ENCODE measurements at regions not wholly inside any gene's neighbourhood (a gene's known extent, or its start where the extent isn't known, plus 50 kb on each side); places are given as distances from the start of the nearest gene placed in this dataset.
"Not testable (repeated sequence)": the region's sequence is repeated elsewhere in the genome, so short reads cannot be mapped to it uniquely, and the experiment has no call there.

DNA sequence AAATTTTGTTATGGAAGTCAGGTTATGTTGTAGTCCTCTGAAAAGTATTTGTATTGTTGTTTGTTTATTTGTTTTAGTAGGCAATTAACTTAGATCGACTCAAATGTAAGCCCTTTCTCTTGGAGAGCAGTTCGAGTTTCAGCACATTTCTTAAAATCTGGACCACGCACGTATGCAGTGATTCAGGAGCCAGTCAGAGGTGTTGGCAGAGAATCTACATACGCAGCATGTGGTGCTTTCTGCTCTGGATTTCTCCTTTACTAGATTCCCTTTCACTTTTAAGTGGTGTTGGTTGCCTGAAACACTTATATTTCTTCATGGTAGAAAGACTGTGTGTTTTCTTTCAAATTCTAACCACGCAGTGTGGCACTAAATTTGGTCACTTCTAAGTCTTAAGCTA lies 773.9 kb upstream of the LRATD1 start:
- TF ChIP-seq, protein P1, sequence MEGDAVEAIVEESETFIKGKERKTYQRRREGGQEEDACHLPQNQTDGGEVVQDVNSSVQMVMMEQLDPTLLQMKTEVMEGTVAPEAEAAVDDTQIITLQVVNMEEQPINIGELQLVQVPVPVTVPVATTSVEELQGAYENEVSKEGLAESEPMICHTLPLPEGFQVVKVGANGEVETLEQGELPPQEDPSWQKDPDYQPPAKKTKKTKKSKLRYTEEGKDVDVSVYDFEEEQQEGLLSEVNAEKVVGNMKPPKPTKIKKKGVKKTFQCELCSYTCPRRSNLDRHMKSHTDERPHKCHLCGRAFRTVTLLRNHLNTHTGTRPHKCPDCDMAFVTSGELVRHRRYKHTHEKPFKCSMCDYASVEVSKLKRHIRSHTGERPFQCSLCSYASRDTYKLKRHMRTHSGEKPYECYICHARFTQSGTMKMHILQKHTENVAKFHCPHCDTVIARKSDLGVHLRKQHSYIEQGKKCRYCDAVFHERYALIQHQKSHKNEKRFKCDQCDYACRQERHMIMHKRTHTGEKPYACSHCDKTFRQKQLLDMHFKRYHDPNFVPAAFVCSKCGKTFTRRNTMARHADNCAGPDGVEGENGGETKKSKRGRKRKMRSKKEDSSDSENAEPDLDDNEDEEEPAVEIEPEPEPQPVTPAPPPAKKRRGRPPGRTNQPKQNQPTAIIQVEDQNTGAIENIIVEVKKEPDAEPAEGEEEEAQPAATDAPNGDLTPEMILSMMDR (conservative IDR thresholded peaks at IDR 0.05): no peak
- TF ChIP-seq ZFX (IDR thresholded peaks at IDR 0.05): no peak
- H3K27ac ChIP-seq: no peak overlapping the region

DNA sequence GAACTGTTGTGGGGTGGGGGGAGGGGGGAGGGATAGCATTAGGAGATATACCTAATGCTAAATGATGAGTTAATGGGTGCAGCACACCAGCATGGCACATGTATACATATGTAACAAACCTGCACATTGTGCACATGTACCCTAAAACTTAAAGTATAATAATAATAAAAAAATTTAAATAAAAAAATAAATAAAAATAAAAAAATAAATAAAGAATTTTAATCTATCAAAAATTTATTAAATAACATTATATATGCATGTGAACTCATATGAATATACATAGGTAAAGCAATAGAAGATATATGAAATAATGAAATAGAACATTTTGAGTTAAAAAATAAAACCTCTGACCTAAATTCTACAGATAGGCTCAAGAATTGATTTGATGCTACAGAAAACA lies 764.2 kb upstream of the LRATD1 start:
- not testable (repeated sequence) for H3K27ac ChIP-seq

DNA sequence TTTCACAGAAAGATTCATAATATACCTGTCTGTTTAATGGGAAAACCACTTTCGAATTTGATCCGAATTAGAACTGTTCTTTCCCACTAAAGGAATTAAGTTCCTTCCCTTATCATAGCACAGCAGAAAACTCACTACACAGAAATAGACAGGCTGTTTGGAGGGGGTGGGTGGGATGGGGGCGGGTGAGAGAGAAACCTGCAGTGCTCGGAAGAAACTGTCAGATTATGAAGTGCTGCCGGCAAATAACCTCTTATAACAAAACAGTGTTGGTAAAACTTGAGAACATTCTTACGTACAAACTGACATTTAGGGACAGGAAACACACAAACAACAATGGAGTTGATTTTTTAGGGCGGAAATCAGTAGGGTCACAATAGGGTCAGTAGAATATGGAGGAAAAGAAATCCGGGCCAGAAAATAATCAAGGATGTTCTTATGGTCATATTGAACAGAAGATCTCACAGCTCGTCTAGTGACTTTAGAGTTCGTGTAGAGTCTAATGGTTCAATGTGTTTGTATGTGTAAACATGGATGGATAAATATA lies 756.0 kb upstream of the LRATD1 start:
- TF ChIP-seq ZFX (IDR thresholded peaks at IDR 0.05): no peak
- no peak overlapping the region for H3K27ac ChIP-seq

DNA sequence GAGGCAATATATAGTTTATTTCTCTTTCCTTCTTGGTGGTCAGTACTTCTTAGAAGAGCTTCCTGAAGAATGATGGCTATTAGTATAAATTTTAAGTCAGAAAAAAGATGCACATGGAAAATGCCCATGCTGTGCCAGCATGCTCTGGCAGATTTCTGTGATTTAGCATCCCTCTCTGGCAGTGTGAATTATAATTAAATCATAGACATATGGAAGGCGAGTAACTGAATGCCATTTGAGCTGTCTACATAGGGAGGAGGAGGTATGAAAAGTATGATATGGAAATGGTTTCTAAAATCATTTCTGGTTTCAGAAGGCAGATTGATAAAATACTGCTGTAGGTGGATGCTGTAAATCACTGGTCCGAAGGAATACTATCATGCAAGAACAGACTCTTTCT lies 754.9 kb upstream of the LRATD1 start:
- TF ChIP-seq, protein P1 (conservative IDR thresholded peaks at IDR 0.05): no peak
- no peak for TF ChIP-seq ZFX (IDR thresholded peaks at IDR 0.05)

DNA sequence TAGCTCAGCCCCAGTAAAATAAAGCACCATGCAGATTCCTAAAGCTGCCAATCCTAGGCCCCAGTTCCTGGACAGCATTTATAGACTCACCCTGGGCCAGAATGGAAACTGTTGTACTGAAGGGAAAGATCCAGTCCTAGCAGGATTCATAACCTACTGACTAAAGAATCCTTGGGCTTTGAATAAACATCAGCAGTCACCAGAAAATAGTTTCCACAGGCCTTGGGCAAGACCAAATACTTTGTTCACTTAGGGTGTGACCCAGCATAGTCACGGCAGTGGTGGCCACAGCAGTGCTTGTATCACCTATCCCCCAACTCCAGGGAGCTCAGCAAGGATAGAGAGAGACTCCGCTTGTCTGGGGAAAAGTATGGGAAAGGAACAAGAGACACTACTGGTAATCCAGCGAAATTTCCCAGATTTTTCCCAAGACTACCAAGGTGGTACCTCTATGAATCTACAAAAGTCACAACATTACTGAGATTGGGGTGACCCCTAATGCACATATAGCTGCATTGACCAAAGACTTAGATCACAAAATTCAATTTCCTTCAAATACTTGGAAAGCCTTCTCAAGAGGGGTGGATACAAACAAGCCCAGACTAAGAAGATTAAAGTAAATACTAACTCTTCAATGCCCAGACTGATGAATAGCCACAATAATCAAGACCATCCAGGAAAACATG lies 748.1 kb upstream of the LRATD1 start:
- TF ChIP-seq, protein P1 (conservative IDR thresholded peaks at IDR 0.05): no peak
- no peak for TF ChIP-seq ZFX (IDR thresholded peaks at IDR 0.05)
- no peak overlapping the region for H3K27ac ChIP-seq

More for the DNA sequence above, 754.9 kb upstream of the LRATD1 start:
- no peak overlapping the region for H3K27ac ChIP-seq

DNA sequence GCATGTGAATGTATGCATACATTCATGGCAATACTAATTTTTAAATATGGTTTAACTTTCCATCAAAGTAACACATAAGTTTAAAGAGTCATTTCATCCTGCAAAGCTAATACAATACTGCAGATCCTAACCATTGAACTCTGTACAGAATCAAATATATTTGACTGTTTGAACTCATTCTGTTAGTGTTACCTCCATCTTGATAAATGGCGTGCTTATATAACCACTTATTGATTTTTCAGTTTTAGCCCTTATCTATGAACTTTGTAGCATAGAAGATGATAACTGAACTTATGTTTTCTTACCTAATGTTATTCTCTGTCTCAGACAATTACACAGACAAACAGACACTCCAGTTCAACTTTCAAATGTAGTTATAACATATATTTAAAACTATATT lies 731.0 kb upstream of the LRATD1 start:
- no peak for TF ChIP-seq ZFX (IDR thresholded peaks at IDR 0.05)
- TF ChIP-seq, protein P1 (conservative IDR thresholded peaks at IDR 0.05): no peak
- no peak overlapping the region for H3K27ac ChIP-seq

DNA sequence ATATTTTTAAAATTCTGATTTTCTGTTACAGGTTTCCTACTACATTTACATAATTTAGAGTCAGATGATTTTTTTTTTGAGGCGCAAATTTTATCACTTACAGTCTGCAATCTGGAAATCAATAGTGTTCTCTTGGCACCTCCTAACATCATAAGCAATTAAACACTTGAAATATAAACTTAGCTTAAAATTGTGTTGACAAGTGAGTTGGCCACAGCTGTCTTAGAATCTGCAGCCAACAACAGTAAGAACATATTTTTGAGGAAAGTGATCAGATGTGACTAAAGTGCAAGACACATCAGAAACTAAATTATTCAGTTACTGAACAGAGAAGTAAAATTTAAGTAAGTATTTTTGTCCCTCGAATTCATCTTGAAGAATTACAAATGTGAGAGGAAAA lies 726.7 kb upstream of the LRATD1 start:
- no peak overlapping the region for H3K27ac ChIP-seq
- TF ChIP-seq ZFX (IDR thresholded peaks at IDR 0.05): no peak

DNA sequence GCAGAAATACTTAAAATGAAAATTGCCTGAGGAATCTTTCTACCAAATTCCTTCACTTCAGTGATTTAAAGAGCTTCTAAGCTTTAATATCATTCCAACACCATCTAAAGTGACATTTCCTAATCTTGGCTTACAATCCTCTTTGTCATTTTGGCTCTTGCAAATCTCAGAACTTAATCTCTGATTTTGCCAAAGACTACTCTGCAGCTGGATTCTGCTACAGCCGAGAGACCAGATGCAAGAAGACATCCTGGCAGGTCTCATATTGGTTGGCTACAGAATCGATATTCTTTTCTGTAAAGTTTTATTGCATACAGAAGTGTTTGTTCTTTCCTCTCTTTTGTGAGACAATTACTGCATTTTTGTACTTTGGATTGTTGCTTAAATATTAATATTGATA lies 716.5 kb upstream of the LRATD1 start:
- no peak for TF ChIP-seq ZFX (IDR thresholded peaks at IDR 0.05)
- TF ChIP-seq, protein P1 (conservative IDR thresholded peaks at IDR 0.05): no peak
- no peak overlapping the region for H3K27ac ChIP-seq

DNA sequence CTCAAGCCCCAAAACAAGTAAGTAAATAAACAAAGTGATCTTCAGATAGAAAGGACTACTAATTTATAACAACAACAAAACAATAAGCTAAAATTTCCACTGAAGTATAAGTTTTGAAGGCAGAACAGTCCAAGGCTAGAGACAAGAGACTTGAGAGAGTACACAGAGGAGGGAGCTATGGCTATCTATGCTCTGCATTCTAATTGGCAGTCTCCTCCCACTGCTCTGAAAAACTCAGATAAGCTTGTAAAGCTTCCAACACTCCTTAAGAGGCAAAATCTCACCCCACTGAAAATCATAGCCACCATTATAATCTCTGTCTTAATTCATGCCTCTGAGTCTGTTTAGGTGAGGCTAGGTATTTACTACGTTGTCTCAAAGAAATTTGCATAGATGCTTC lies 714.6 kb upstream of the LRATD1 start:
- no peak for TF ChIP-seq ZFX (IDR thresholded peaks at IDR 0.05)
- TF ChIP-seq, protein P1 (conservative IDR thresholded peaks at IDR 0.05): no peak
- H3K27ac ChIP-seq: no peak overlapping the region

Data from C4-2B (cell line).